NCI-H774 (cell line): ENCODE measurements at regions not wholly inside any gene's neighbourhood (a gene's known extent, or its start where the extent isn't known, plus 50 kb on each side); places are given as distances from the start of the nearest gene placed in this dataset.

Experiments used
- DNase-seq: peaks from one replicate; lab custom pipeline; 2025; lab: John Stamatoyannopoulos, UW

DNA sequence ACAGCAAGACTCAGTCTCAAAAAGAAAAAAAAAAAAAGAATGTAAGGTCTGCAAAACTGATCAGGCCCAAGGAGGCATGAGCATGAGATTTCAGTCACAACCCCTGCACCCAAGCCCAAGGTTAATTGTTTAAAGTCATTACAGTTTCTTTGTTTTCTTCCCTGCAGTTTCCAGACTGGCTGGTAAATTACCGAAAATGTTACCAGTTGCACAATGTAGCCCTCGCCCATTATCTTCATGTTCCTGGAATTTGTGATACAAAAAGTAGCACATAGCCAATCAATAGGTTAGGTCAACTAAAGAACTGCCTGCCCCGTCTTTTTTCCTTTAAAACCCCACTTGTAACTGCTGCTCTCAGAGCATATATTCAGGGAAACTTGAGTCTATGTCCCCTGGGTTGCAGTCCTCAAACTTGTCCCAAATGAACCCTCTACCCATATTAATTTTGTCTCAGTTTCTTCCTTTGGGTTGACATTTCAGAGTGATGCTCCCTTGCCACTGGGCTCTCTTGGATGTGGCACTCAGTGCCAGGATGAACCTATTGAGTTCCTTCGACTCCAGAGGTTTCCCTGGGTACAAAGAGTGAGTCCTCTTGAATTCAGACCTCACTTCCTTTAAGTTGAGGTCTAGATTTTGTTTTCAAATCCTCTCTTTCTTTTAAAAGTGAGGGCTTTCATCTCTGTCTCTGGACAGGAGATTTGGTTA is 216.2 kb upstream of the HS6ST1 start:
- DNase-seq, result no peak

DNA sequence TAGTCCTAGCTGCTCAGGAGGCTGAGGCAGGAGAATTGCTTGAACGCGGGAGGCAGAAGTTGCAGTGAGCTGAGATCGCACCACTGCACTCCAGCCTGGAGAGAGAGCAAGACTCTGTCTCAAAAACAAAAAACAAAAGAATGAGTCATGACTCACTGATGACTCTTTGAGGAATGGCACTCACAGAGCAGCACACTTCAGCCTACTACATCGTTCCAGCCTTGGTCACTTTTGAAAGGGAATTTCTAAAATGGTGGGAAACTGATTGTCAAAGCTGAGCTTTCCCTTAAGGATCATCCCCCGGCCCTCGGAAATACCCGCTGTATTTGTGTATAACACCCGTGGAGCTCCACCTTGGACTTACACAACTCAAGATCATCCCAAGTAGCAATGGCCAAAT is 217.3 kb upstream of the HS6ST1 start:
- DNase-seq, result no peak

DNA sequence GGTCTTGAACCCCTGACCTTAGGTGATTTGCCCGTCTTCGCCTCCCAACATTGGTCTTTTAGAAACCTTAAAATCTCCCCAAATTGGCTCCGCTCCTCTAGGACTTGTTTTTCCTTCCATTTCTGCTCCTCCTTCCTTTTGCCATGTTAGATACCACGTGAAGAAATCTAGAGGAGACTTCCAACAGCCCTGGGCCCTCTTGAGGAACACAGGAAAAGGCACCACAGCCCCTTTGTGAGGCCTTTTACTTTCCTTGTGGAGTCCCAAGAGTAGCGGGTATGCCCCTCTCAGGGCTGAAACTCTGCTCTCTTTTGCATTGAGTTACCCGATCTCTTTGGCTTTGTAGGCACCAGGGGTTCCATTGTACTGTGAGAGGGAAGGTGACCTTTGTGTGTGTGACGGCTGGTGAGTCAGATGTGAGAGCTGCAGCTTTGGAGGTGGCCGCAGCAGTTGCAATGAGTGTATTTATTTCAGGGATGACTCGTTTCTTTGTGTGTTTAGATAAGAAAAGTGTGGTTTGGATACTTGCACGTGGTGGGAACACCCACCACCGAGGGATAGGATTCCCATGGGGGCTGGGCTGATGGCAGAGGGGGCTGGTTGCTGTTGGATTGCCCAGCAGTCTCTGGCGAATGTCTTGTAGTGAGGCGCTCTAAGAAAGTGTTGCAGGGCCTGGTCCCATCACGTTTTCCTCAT is 218.4 kb upstream of the HS6ST1 start:
- DNase-seq, result no peak

DNA sequence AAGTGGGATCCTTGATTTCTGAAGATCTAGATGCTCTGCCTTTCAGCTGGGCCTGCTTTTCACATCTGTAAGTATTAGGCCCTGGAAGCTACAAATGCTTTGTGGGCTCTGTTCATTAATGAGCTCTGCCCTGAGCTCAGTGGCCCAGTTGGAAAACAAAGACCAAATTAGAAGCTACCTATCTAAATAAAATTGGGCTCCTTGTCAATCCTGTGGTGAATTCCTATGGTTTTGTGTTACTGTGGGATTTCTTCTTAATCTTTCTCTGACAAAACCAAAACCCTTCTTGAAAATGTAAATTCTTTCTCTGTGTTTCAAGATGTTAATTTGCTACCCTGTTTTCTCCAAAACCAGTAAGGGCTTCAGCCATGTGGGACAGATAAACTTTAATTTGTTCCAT is 219.0 kb upstream of the HS6ST1 start:
- DNase-seq, result no peak

GRCh38 chr2:128538396-128538795 is 219.7 kb upstream of the HS6ST1 start:
- no peak for DNase-seq

DNA sequence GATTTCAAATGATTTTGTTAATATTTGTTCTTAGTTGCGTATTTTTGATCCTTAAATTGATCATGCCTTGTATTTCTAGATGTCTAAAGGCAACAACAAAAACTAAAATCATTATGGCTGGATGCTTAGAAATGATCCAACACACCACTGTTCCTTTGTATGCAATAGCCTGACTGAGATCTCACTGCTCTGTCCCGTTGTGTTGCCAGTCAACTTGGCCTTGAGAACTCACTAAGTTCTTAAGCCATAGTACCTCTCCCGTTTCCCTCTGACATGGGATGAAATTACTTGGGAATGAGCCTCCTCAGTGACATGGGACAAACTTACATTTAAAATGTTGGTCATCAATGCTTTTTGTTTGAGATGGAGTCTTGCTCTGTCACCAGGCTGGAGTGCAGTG is 222.0 kb upstream of the HS6ST1 start:
- no peak for DNase-seq

- DNase-seq, result no peak
These were observed 222.8 kb upstream of the HS6ST1 start for GRCh38 chr2:128541448-128541847.

DNA sequence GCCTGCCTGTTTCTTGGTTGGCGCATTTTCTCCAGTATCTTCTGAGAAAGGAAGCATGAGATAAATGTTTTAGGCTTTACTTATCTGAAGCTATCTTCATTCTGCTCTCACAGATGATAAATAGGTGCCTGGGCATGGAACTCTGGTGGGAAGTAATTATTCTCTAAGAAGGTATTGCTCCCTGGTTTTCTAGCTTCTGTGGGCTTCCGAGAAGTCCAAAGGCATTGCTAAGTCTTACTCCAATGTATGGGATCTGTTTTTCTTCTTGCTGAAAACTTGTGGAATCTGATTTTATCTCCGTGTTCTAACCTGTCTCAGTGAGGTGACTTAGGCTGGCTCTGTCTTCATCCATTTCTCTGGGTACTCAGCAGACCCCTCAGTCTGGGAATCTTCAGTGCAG is 224.4 kb upstream of the HS6ST1 start:
- no peak for DNase-seq

- no peak for DNase-seq
These were observed 225.0 kb upstream of the HS6ST1 start for GRCh38 chr2:128543646-128544045.

DNA sequence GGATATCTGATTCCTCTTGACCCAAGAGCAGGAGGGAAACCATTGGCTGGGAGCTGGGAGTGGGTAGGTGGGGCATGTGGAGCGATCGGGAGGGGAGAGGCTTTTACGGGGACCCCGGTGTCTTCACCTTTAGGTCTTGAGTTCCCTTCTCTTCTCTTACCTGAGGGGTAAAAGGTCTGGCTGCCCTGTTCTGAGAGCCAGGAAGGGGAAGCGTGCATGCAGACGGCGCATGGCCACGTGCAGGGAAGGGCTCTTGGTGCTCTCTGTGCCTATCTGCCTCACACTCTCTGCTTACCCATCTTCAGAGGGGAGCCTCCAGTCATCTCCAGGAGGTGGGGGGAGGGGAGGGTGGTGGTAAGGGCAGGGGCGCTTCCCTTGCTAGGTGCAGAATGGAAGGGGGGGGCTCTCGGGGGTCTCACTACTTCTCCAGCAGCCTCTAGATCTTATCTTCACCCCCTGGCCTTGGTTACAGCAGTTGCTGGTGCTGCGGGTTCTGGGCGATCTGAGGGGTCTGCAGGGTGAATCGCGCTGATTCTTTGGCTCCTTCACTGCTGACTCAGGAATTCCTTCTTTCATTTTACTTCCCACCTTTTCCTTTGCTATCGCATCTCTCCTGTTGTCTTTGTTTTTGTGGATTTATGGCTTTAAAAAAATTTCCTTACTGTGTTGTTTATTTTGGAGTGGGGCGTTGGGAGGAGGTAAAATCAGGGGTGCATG is 225.8 kb upstream of the HS6ST1 start:
- DNase-seq, result no peak

- no peak for DNase-seq
These were observed 226.4 kb upstream of the HS6ST1 start for GRCh38 chr2:128545085-128545484.

- no peak for DNase-seq
These were observed 227.2 kb upstream of the HS6ST1 start for GRCh38 chr2:128545829-128546228.

- no peak for DNase-seq
These were observed 229.0 kb upstream of the HS6ST1 start for GRCh38 chr2:128547667-128548066.

DNA sequence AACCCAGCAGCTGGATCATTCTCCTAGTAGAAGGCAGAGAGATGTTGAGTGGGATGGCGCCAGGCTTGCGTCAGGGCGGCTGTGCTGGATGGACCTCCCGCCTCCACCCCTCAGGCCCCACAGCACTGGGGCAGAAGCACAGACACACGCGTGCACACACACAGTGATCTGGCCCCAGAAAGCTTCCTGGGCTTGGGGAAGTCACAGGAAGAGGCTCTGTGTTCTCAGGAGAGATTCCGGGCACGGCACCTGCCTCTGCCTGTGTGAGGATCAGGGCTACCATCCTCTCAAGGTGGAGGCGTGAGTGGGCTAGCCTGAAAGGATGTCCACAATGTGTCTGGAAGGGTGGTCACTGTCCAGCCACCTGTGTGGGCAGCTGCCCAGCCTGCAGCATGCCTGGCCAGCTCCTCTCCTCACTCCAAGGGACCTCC is 229.8 kb upstream of the HS6ST1 start:
- no peak for DNase-seq

DNA sequence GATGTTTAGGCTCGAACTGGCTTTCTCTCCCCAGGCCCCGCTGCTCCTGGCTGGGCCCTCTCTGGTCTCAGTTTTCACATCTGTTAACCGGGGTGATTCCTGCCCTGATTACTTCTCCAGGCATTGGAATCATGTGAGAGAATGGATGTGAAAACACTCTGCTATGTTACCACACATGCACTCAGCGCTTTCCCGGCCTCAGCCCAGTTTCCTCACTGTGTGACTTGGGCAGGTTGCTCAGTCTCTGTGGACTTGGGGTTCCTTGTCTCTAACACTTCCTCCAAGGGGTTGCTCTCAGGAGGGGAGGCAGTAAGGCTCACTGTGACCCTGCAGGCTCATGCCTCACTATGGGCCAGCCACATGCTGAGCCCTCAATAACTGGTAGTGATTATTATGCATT is 230.4 kb upstream of the HS6ST1 start:
- DNase-seq, result no peak

- DNase-seq, result no peak
These were observed 231.1 kb upstream of the HS6ST1 start for GRCh38 chr2:128549646-128550260.

GRCh38 chr2:128550389-128550788 is 231.7 kb upstream of the HS6ST1 start:
- DNase-seq, result no peak

GRCh38 chr2:128550801-128551416 is 232.2 kb upstream of the HS6ST1 start:
- DNase-seq, result no peak

- no peak for DNase-seq
These were observed 232.8 kb upstream of the HS6ST1 start for GRCh38 chr2:128551435-128551834.

DNA sequence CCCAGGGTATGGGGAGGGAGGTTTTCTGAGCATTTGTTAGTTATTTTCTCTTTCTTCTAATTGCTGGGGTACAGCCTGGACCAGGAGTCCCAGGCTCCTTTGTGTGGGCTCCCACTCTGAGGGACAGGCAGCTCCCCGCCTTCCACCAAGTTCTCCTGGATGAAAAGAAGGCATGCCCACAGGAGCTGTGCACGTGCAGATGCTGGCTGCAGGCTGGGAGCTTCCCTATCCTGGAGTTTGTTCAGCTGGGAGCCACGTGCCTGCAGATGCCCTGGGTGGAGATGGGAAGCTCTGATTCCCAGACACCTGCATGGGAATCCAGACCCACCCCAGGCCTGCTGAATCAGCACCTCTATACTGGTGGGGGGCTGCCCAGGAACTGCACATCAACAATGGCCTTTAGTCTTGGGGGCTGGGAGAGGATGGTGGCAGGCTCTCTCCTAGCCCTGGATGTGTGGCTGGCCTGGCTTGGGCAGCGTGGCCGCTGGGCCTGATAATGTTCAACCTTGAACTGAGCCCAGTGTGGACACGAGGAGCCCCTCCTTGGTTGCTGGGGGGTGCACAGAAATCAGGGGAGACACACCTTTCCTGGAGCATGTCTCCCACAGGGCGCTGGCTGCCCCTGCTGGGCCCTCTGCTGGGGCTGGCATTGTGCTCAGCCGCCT is 233.6 kb upstream of the HS6ST1 start:
- DNase-seq, result no peak

GRCh38 chr2:128552806-128553551 is 234.3 kb upstream of the HS6ST1 start:
- DNase-seq, result no peak
